Liver (tissue), 3 donors: ENCODE measurements at regions not wholly inside any gene's neighbourhood (a gene's known extent, or its start where the extent isn't known, plus 50 kb on each side); places are given as distances from the start of the nearest gene placed in this dataset.

Experiments used
- EGR1 ChIP-seq, 2 donors: IDR thresholded peaks; 2 replicates each; pipeline ENCODE4 v1.6.1; 2016 to 2018; ENCODE audit warnings: antibody characterized with exemption in 2 of 2, low read depth in 2 of 2
- FOXA1 ChIP-seq: IDR thresholded peaks from 2 replicates; pipeline ENCODE4 v1.6.1; 2016; ENCODE audit warnings: antibody characterized with exemption
- GABPA ChIP-seq, 2 donors: IDR thresholded peaks in 1 of 2; conservative IDR thresholded peaks in 1 of 2; 2 replicates each; pipeline ENCODE4 v1.6.1; 2016; ENCODE audit warnings: antibody characterized with exemption in 2 of 2, mild to moderate bottlenecking in 1 of 2, moderate library complexity in 1 of 2
- HNF4A ChIP-seq, 2 donors: conservative IDR thresholded peaks; 2 replicates each; pipeline ENCODE4 v1.6.1; 2016; ENCODE audit warnings: antibody characterized with exemption in 2 of 2, mild to moderate bottlenecking in 2 of 2
- HNF4G ChIP-seq: IDR thresholded peaks from 2 replicates; pipeline ENCODE4 v1.6.1; 2016; ENCODE audit warnings: antibody characterized with exemption
- JUND ChIP-seq, 2 donors: IDR thresholded peaks; 2 replicates each; pipeline ENCODE4 v1.6.1; 2016; ENCODE audit warnings: antibody characterized with exemption in 2 of 2
- RAD21 ChIP-seq, 2 donors: IDR thresholded peaks; 2 replicates each; pipeline ENCODE4 v1.6.1; 2016; ENCODE audit warnings: antibody characterized with exemption in 2 of 2, mild to moderate bottlenecking in 2 of 2
- SP1 ChIP-seq: IDR thresholded peaks from 2 replicates; pipeline ENCODE4 v1.6.1; 2018; ENCODE audit warnings: antibody characterized with exemption, mild to moderate bottlenecking
- TAF1 ChIP-seq: conservative IDR thresholded peaks from 2 replicates; pipeline ENCODE4 v1.6.1; 2016; ENCODE audit warnings: antibody characterized with exemption, mild to moderate bottlenecking
- TF ChIP-seq, protein P1 (sequence below): fragments of 150-350 bp; IDR thresholded peaks from 2 replicates; pipeline ENCODE4 v1.5.1; 2017; ENCODE audit warnings: improper control_type of control experiment, low read depth, low read length; ENCODE audit not compliant: missing input control
- TF ChIP-seq, protein P2 (sequence below): IDR thresholded peaks from 2 replicates; pipeline ENCODE4 v1.6.1; 2016; ENCODE audit warnings: antibody characterized with exemption
- TF ChIP-seq, protein P3 (sequence below): IDR thresholded peaks from 2 replicates; pipeline ENCODE4 v1.6.1; 2016; ENCODE audit warnings: antibody characterized with exemption, mild to moderate bottlenecking
- TF ChIP-seq, protein P4 (sequence below): IDR thresholded peaks from 2 replicates; pipeline ENCODE4 v1.6.1; 2016; ENCODE audit warnings: antibody characterized with exemption
- donor health status: healthy.
- donor health status: healthy.

DNA sequence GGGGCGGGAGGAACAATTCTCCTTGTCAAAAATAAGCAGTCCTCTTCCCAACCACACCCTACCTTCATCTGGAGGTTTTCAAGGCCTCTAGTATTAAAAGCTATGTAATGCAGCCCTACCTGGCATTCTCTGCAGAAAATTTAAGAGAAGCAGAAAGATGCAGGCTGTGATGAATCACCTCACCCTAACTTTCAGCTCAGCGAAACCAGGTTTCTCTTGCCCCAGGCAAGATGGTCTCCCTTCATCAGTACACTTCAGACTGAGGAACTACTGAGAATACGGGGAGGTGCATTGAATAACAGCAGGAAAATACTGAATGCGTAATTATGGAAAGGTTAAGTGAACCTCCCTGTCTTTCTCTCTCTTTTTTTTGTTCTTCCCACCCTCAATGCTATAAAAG, 437.6 kb upstream of the KLF12 start:
- TF ChIP-seq, protein P1, sequence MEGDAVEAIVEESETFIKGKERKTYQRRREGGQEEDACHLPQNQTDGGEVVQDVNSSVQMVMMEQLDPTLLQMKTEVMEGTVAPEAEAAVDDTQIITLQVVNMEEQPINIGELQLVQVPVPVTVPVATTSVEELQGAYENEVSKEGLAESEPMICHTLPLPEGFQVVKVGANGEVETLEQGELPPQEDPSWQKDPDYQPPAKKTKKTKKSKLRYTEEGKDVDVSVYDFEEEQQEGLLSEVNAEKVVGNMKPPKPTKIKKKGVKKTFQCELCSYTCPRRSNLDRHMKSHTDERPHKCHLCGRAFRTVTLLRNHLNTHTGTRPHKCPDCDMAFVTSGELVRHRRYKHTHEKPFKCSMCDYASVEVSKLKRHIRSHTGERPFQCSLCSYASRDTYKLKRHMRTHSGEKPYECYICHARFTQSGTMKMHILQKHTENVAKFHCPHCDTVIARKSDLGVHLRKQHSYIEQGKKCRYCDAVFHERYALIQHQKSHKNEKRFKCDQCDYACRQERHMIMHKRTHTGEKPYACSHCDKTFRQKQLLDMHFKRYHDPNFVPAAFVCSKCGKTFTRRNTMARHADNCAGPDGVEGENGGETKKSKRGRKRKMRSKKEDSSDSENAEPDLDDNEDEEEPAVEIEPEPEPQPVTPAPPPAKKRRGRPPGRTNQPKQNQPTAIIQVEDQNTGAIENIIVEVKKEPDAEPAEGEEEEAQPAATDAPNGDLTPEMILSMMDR: no peak
- no peak for TF ChIP-seq TAF1
- TF ChIP-seq, protein P2, sequence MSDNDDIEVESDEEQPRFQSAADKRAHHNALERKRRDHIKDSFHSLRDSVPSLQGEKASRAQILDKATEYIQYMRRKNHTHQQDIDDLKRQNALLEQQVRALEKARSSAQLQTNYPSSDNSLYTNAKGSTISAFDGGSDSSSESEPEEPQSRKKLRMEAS: no peak
- no peak for TF ChIP-seq RAD21 (IDR thresholded peaks at IDR 0.05)
- TF ChIP-seq HNF4A (conservative IDR thresholded peaks at IDR 0.05): no peak
- no peak for TF ChIP-seq GABPA (IDR thresholded peaks at IDR 0.05 in 1 of 2, conservative IDR thresholded peaks at IDR 0.05 in 1 of 2)
- TF ChIP-seq JUND (IDR thresholded peaks at IDR 0.05): no peak
- no peak for TF ChIP-seq EGR1 (IDR thresholded peaks at IDR 0.05; ENCODE audit: low read depth in 2 of 2)
- no peak for TF ChIP-seq SP1
- TF ChIP-seq HNF4G: no peak
- no peak for TF ChIP-seq FOXA1
- TF ChIP-seq, protein P3, sequence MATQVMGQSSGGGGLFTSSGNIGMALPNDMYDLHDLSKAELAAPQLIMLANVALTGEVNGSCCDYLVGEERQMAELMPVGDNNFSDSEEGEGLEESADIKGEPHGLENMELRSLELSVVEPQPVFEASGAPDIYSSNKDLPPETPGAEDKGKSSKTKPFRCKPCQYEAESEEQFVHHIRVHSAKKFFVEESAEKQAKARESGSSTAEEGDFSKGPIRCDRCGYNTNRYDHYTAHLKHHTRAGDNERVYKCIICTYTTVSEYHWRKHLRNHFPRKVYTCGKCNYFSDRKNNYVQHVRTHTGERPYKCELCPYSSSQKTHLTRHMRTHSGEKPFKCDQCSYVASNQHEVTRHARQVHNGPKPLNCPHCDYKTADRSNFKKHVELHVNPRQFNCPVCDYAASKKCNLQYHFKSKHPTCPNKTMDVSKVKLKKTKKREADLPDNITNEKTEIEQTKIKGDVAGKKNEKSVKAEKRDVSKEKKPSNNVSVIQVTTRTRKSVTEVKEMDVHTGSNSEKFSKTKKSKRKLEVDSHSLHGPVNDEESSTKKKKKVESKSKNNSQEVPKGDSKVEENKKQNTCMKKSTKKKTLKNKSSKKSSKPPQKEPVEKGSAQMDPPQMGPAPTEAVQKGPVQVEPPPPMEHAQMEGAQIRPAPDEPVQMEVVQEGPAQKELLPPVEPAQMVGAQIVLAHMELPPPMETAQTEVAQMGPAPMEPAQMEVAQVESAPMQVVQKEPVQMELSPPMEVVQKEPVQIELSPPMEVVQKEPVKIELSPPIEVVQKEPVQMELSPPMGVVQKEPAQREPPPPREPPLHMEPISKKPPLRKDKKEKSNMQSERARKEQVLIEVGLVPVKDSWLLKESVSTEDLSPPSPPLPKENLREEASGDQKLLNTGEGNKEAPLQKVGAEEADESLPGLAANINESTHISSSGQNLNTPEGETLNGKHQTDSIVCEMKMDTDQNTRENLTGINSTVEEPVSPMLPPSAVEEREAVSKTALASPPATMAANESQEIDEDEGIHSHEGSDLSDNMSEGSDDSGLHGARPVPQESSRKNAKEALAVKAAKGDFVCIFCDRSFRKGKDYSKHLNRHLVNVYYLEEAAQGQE: no peak
- TF ChIP-seq, protein P4, sequence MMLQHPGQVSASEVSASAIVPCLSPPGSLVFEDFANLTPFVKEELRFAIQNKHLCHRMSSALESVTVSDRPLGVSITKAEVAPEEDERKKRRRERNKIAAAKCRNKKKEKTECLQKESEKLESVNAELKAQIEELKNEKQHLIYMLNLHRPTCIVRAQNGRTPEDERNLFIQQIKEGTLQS: no peak
